ENCODE measurements at regions not wholly inside any gene's neighbourhood (a gene's known extent, or its start where the extent isn't known, plus 50 kb on each side); places are given as distances from the start of the nearest gene placed in this dataset.

DNA sequence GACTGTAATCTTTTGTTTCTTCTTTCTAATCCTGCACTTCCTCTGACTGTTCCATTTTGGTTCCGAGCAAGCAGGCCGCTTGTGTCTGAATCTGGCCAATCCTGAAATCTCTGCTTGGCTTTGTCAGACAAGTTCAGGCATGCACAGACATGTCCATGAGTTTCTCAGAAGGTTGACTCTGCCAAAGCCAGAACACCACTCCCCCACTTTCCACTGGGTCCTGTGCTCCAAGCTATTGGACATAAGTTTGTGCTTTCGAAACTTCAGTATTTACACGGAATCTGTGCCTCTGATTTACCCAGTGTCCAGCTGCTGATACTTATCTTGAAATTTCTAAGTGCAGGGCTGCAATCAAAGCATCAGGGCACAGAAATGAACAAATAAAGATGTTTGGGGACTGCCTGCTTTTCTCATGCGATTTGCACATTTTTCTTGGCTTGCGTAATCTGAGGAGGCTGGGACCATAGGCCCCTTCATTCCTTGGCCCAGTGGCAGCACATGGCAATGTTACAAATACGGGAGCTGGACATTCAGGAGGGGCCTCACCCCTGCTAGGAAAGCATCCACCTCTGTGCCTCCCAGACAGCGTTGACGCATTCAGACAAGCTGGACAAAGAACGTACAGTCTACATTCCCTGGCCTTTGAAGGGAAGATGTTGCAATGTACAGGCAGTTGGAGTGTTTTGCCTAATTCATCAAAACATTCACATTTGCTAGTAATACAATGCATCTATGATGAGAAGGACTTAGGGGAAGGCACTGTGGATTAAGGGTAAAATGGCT lies 209.2 kb upstream of the PAPPA start:
- Histone ChIP-seq H3K4me1 (ENCODE audit: control insufficient read depth, insufficient read depth, low read length) (no peaks in the 10 kb centered on the region), H3K27ac (ENCODE audit: low read length) (peak overlapping the region; percentile 31), H3K4me3 (ENCODE audit: low read length) (no peak overlapping the region), H3K9me3 (ENCODE audit: control insufficient read depth, low read depth, low read length) (no peaks in the 10 kb centered on the region), H3K27me3 (ENCODE audit: control insufficient read depth, insufficient read depth, low read length) (no peaks in the 10 kb centered on the region), H3K36me3 (ENCODE audit: control insufficient read depth, insufficient read depth, low read length) (no peaks in the 10 kb centered on the region)
- WGBS (ENCODE audit: insufficient coverage, low lambda C conversion rate): no CpG with 5 or more reads among the region's 10 CpGs
- peak in 1 of 2 donors; percentile 25 for DNase-seq

DNA sequence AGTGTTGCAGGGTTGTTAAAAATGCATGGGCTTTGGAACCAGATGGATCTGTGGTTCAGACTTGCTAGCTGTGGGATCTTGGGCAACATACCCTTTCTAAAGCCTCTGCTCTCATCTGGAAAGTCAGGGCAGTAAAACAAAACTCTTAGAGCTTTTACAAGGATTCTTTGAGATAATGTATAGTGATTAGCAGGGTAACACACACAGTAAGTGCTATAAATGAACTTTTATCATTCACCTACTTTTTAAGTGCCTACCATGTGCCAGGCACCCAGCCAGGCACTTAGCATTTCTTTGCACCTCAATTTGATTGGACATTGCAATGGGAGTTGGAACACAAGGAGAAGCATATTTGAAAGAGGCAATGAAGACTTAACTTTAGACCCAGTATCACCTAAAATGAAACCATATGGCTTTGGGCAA lies 208.6 kb upstream of the PAPPA start:
- Histone ChIP-seq H3K36me3 (ENCODE audit: control insufficient read depth, insufficient read depth, low read length) (no peaks in the 10 kb centered on the region), H3K9me3 (ENCODE audit: control insufficient read depth, low read depth, low read length) (no peaks in the 10 kb centered on the region), H3K27ac (ENCODE audit: low read length) (no peak overlapping the region), H3K4me1 (ENCODE audit: control insufficient read depth, insufficient read depth, low read length) (no peaks in the 10 kb centered on the region), H3K4me3 (ENCODE audit: low read length) (no peak overlapping the region), H3K27me3 (ENCODE audit: control insufficient read depth, insufficient read depth, low read length) (no peaks in the 10 kb centered on the region)
- DNase-seq: no peak

DNA sequence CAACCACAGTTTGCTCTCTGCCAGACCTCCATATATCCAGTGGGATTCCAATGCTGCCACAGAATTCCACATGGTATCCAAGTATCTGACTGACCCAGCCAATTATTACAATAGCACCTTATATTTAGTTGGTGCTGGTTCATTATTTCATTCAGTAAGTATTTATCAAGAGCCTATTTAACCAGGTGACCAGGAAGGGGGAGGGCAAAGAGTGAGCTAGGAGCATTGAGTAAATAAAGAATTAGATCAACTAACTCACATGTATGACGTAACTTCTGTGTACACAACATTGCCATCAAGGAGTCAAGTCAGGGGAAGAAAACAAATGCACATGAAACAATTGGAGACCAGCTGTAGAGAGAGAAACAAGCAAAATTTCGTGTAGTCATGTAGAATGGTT lies 207.1 kb upstream of the PAPPA start:
- Histone ChIP-seq H3K9me3 (ENCODE audit: control insufficient read depth, low read depth, low read length) (no peaks in the 10 kb centered on the region), H3K27ac (ENCODE audit: low read length) (no peak overlapping the region), H3K36me3 (ENCODE audit: control insufficient read depth, insufficient read depth, low read length) (no peaks in the 10 kb centered on the region), H3K27me3 (ENCODE audit: control insufficient read depth, insufficient read depth, low read length) (no peaks in the 10 kb centered on the region), H3K4me3 (ENCODE audit: low read length) (no peak overlapping the region), H3K4me1 (ENCODE audit: control insufficient read depth, insufficient read depth, low read length) (no peaks in the 10 kb centered on the region)
- DNase-seq: no peak
- WGBS (ENCODE audit: insufficient coverage, low lambda C conversion rate): 33% methylated on average over 1 of the region's 2 CpGs

DNA sequence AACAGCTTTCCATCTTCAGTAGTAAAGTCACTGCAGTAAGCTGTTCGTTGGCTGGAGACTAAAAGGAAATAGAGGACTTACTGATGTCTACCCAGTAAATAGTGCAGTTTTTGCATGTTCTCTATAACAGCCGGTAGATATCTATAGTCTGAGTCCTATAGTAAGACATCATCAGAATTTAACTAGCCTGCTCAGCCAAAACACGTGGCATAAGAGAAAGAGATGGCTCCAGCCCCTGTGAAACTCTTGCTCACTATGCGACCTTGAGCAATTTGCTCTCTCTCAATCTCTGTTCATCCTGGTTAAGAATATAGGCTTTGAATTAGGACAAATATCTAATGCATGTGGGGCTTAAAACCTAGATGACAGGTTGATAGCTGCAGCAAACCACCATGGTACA lies 201.6 kb upstream of the PAPPA start:
- Histone ChIP-seq H3K4me1 (ENCODE audit: control insufficient read depth, insufficient read depth, low read length) (no peaks in the 10 kb centered on the region), H3K9me3 (ENCODE audit: control insufficient read depth, low read depth, low read length) (no peaks in the 10 kb centered on the region), H3K36me3 (ENCODE audit: control insufficient read depth, insufficient read depth, low read length) (no peaks in the 10 kb centered on the region), H3K27me3 (ENCODE audit: control insufficient read depth, insufficient read depth, low read length) (no peaks in the 10 kb centered on the region), H3K4me3 (ENCODE audit: low read length) (no peak overlapping the region), H3K27ac (ENCODE audit: low read length) (no peak overlapping the region)
- WGBS (ENCODE audit: insufficient coverage, low lambda C conversion rate): no CpG with 5 or more reads among the region's 4 CpGs
- no peak for DNase-seq

DNA sequence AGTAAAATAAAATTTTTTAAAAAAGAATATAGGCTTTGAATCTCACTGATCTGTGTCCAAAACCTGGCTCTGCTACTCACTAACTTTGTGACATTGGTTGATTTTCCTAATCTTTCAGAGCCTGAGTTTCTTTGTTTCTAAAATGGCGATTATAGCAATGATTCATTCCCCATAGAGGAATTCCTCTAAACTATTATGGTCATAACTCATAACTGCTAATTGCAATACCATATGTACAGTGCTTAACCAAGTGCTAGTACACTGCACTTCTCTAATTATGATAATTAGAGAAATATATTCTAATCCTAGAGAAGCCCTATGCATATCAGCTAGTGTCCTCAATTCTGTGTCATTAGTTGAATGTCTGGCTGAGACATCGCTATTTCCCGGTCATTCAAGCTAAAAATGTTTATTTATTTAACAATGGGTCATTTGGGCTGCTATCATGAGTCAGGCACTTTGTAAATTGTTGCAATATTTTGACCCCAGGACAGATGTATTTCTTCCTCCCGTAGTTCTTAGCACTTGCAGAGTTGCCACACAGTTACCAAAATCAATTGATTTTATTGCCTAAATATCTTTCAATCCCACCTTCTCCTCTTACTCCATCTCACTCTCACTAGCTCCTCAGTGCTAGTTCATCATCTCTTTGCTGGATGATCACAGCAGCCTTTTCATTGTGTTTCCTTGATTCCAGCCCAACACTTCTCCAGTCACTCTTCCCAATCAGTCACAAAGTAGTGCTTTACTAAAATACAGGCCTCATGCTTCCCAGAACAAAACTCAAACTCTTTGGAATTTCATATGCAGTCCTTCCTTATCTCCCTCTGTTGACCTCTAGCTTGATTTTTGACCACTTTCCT lies 200.9 kb upstream of the PAPPA start:
- no peak overlapping the region for H3K4me3 ChIP-seq (ENCODE audit: low read length)
- no peak overlapping the region for H3K27ac ChIP-seq (ENCODE audit: low read length)
- H3K9me3 ChIP-seq (ENCODE audit: control insufficient read depth, low read depth, low read length): no peaks in the 10 kb centered on the region
- no peaks in the 10 kb centered on the region for H3K4me1 ChIP-seq (ENCODE audit: control insufficient read depth, insufficient read depth, low read length)
- no peaks in the 10 kb centered on the region for H3K36me3 ChIP-seq (ENCODE audit: control insufficient read depth, insufficient read depth, low read length)
- H3K27me3 ChIP-seq (ENCODE audit: control insufficient read depth, insufficient read depth, low read length): no peaks in the 10 kb centered on the region
- no peak for DNase-seq
- no CpG with 5 or more reads among the region's 4 CpGs for WGBS (ENCODE audit: insufficient coverage, low lambda C conversion rate)

DNA sequence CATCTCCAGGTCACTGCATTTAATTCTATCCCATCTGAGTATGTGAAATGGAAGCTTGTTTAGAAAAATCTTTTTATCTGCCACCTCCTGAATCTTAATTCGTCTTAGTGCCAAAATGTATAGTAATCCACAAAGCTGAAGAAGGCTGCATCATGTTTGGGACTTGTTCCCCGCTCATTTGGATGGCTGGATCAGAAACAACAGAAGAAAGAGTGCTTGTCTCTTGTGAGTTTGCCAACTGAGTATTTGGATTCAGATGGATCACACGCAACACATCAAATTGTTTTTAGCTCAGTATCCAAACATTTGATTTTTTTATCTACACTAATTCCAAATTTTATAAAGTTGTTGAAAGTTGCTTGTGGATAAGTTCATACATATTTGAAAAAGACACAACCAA lies 197.2 kb upstream of the PAPPA start:
- Histone ChIP-seq H3K36me3 (ENCODE audit: control insufficient read depth, insufficient read depth, low read length) (no peaks in the 10 kb centered on the region), H3K27me3 (ENCODE audit: control insufficient read depth, insufficient read depth, low read length) (no peaks in the 10 kb centered on the region)
- WGBS (ENCODE audit: insufficient coverage, low lambda C conversion rate): 100% methylated on average over 1 of the region's 3 CpGs

DNA sequence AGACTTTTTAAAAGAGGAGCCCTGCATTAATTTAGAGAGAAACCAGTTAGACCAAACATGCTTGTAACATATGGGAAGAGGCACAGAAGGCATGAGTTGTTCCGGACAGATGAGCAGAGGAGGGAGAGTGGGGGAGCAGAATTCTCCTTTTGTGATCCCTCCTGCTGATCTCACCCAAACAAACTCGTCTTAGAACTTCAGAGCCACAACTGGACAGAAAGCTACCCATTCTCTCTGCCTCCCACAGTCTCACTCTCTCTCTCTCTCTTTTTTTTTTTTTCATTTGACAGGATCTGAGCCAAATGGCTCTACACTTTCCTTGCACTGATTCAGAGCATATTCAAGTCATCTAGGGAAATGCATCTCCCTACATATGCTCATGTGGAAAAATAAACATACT lies 196.0 kb upstream of the PAPPA start:
- Histone ChIP-seq H3K4me1 (ENCODE audit: control insufficient read depth, insufficient read depth, low read length) (no peaks in the 10 kb centered on the region), H3K9me3 (ENCODE audit: control insufficient read depth, low read depth, low read length) (no peaks in the 10 kb centered on the region), H3K36me3 (ENCODE audit: control insufficient read depth, insufficient read depth, low read length) (no peaks in the 10 kb centered on the region), H3K27me3 (ENCODE audit: control insufficient read depth, insufficient read depth, low read length) (no peaks in the 10 kb centered on the region), H3K27ac (ENCODE audit: low read length) (no peak overlapping the region), H3K4me3 (ENCODE audit: low read length) (no peak overlapping the region)
- no peak for DNase-seq
- no CpG with 5 or more reads among the region's 2 CpGs for WGBS (ENCODE audit: insufficient coverage, low lambda C conversion rate)

More for the DNA sequence above, 197.2 kb upstream of the PAPPA start:
- Histone ChIP-seq H3K4me1 (ENCODE audit: control insufficient read depth, insufficient read depth, low read length) (no peaks in the 10 kb centered on the region), H3K4me3 (ENCODE audit: low read length) (no peak overlapping the region), H3K9me3 (ENCODE audit: control insufficient read depth, low read depth, low read length) (no peaks in the 10 kb centered on the region), H3K27ac (ENCODE audit: low read length) (no peak overlapping the region)
- no peak for DNase-seq

DNA sequence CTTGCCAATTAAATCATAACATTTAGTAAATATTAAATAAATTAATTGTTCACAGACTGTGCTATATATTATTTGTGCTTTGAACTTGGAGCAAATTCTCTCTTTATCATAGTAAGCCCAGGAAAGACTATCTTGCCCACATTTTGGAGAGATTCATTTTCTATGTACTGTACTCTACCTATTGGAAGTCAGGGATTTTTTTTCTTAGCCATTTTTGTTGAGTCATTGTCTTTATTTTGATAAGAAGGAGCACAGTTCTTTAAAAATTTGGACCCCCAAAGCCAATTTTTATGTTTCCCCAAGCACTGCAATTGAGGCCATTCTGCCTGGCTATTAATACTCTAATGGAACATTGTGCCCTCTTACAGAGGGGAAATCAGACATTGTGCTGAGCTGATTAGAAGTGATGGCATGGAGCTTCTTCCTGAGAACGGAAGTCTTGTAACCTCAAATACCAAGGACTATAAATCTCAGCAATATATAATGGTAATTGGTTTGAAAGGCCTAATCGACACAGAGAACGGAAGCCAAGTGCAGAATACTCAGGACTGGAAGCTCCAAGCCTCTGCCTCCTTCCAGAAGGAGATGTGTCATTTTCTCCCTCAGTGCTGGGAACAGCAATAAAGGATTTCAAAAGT lies 188.8 kb upstream of the PAPPA start:
- no peak for DNase-seq
- Histone ChIP-seq H3K4me1 (ENCODE audit: control insufficient read depth, insufficient read depth, low read length) (no peaks in the 10 kb centered on the region), H3K27ac (ENCODE audit: low read length) (no peak overlapping the region), H3K27me3 (ENCODE audit: control insufficient read depth, insufficient read depth, low read length) (no peaks in the 10 kb centered on the region), H3K9me3 (ENCODE audit: control insufficient read depth, low read depth, low read length) (no peaks in the 10 kb centered on the region), H3K36me3 (ENCODE audit: control insufficient read depth, insufficient read depth, low read length) (no peaks in the 10 kb centered on the region), H3K4me3 (ENCODE audit: low read length) (no peak overlapping the region)
- no CpG with 5 or more reads among the region's 3 CpGs for WGBS (ENCODE audit: insufficient coverage, low lambda C conversion rate)

DNA sequence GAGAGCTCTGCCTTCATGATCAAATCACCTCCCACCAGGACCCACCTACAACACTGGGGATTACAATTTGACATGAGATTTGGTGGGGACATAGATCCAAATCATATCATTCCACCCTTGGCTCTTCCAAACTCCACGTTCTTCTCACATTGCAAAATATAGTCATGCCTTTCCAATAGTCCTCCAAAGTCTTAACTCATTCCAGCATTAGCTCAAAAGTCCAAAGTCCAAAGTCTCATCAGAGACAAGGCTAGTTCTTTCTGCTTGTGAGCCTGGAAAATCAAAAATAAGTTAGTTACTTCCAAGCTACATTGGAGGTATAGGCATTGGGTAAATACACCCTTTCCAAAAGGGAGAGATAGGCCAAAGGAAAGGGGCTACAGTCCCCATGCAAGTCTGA lies 186.9 kb upstream of the PAPPA start:
- Histone ChIP-seq H3K4me3 (ENCODE audit: low read length) (no peak overlapping the region), H3K27me3 (ENCODE audit: control insufficient read depth, insufficient read depth, low read length) (no peaks in the 10 kb centered on the region), H3K9me3 (ENCODE audit: control insufficient read depth, low read depth, low read length) (no peaks in the 10 kb centered on the region), H3K4me1 (ENCODE audit: control insufficient read depth, insufficient read depth, low read length) (no peaks in the 10 kb centered on the region), H3K27ac (ENCODE audit: low read length) (no peak overlapping the region), H3K36me3 (ENCODE audit: control insufficient read depth, insufficient read depth, low read length) (no peaks in the 10 kb centered on the region)
- 100% methylated on average over 1 of the region's 1 CpG for WGBS (ENCODE audit: insufficient coverage, low lambda C conversion rate)
- no peak for DNase-seq

DNA sequence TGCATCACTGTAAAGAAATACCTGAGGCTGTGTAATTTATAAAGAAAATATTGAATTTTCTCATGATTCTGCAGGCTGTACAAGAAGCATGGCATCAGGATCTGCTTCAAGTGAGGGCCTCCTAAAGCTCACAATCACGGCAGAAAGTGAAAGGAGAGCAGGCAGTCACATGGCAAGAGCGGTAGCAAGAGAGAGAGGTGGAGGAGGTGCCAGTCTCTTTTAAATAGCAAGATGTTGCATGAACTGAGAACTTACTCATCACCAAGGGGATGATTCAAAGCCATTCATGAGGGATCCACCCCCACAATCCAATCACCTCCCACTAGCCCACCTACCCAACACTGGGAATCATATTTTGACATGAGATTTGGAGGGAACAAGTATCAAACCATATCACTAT lies 184.5 kb upstream of the PAPPA start:
- DNase-seq: no peak
- no CpG with 5 or more reads among the region's 2 CpGs for WGBS (ENCODE audit: insufficient coverage, low lambda C conversion rate)

More for the DNA sequence above, 184.5 kb upstream of the PAPPA start:
- no peaks in the 10 kb centered on the region for H3K9me3 ChIP-seq (ENCODE audit: control insufficient read depth, low read depth, low read length)
- H3K27ac ChIP-seq (ENCODE audit: low read length): no peak overlapping the region
- H3K27me3 ChIP-seq (ENCODE audit: control insufficient read depth, insufficient read depth, low read length): no peaks in the 10 kb centered on the region
- H3K36me3 ChIP-seq (ENCODE audit: control insufficient read depth, insufficient read depth, low read length): no peaks in the 10 kb centered on the region
- no peak overlapping the region for H3K4me3 ChIP-seq (ENCODE audit: low read length)
- H3K4me1 ChIP-seq (ENCODE audit: control insufficient read depth, insufficient read depth, low read length): no peaks in the 10 kb centered on the region

All from large intestine (tissue), 3 donors.